ENCODE measurements at regions not wholly inside any gene's neighbourhood (a gene's known extent, or its start where the extent isn't known, plus 50 kb on each side); places are given as distances from the start of the nearest gene placed in this dataset.

DNA sequence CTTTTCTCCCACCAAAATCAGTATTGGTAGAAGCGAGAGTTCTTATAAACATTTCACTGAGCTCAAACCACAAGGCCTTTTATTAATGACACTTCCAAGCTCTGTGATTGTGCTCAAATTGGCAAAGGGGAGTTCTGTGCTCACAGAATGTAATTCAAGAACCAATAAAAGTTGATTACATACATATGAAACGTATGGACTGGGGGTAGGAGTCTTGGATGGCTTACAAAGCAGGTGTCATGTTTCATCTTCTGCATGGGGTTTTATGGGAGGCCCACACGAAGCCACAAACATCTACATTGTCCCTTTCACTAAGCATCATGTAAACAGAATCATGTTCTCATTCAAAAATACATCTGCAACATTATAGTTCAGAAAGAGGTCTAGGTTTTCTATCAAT lies 828.3 kb downstream of the VRK1 start:
- H3K27ac Mint-ChIP-seq = no peak overlapping the region
- no peak for ATAC-seq
- Histone ChIP-seq H3K9me3 (ENCODE audit: control insufficient read depth, insufficient read depth, low read length) (no peaks in the 10 kb centered on the region), H3K27me3 (ENCODE audit: control insufficient read depth, insufficient read depth, low read length) (no peaks in the 10 kb centered on the region), H3K27ac (ENCODE audit: low read length) (no peak overlapping the region), H3K4me1 (ENCODE audit: control insufficient read depth, insufficient read depth, low read length) (peaks cover 5% of the 10 kb centered on the region), H3K36me3 (ENCODE audit: control insufficient read depth, insufficient read depth, low read length) (no peaks in the 10 kb centered on the region), H3K4me3 (ENCODE audit: low read length) (no peak overlapping the region)
- H3K4me1 Mint-ChIP-seq = peaks cover 8 to 15% of the 10 kb centered on the region in 2 donors
- 93% methylated on average over 3 of the region's 3 CpGs for WGBS (ENCODE audit: insufficient coverage)
- intact Hi-C loops (cut with micrococcal nuclease) = loop anchor here (10.0 kb wide), 1 partner anchor 159 kb away; no protein-coding TSS in a partner anchor
- H3K36me3 Mint-ChIP-seq = no peaks in the 10 kb centered on the region
- peaks cover 2 to 3% of the 10 kb centered on the region in 2 donors for H3K9me3 Mint-ChIP-seq
- no peak overlapping the region for H3K4me3 Mint-ChIP-seq
- no peak for DNase-seq
- TF ChIP-seq, protein P1, sequence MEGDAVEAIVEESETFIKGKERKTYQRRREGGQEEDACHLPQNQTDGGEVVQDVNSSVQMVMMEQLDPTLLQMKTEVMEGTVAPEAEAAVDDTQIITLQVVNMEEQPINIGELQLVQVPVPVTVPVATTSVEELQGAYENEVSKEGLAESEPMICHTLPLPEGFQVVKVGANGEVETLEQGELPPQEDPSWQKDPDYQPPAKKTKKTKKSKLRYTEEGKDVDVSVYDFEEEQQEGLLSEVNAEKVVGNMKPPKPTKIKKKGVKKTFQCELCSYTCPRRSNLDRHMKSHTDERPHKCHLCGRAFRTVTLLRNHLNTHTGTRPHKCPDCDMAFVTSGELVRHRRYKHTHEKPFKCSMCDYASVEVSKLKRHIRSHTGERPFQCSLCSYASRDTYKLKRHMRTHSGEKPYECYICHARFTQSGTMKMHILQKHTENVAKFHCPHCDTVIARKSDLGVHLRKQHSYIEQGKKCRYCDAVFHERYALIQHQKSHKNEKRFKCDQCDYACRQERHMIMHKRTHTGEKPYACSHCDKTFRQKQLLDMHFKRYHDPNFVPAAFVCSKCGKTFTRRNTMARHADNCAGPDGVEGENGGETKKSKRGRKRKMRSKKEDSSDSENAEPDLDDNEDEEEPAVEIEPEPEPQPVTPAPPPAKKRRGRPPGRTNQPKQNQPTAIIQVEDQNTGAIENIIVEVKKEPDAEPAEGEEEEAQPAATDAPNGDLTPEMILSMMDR (IDR thresholded peaks at IDR 0.05) = no peak
- no peaks in the 10 kb centered on the region for H3K27me3 Mint-ChIP-seq (ENCODE audit: low read depth in 2 of 2)

DNA sequence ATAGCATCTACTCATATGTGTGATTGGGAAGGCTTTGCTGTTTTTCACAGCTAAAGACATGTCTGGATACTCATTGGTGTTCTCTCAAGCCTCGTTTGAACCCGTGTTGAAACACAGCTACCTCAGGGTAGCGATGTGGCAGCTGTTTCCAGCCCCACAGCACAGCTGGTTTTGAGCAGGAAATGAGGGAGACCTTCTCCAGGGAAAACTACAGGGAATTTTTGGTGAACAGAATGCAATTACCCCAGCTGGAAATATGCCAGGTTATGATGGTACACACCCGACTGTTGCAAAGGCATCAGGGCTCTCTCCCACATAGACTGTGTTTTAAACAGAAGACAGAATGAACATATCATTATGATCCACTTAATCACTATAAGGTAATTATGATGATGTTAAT lies 828.9 kb downstream of the VRK1 start:
- no peaks in the 10 kb centered on the region for H3K27me3 ChIP-seq (ENCODE audit: control insufficient read depth, insufficient read depth, low read length)
- TF ChIP-seq, protein P1 (IDR thresholded peaks at IDR 0.05) = no peak
- no peak overlapping the region for H3K27ac ChIP-seq (ENCODE audit: low read length)
- peaks cover 2 to 9% of the 10 kb centered on the region in 2 donors for H3K4me1 Mint-ChIP-seq
- no peaks in the 10 kb centered on the region for H3K36me3 ChIP-seq (ENCODE audit: control insufficient read depth, insufficient read depth, low read length)
- peaks cover 0 to 3% of the 10 kb centered on the region in 2 donors for H3K27me3 Mint-ChIP-seq (ENCODE audit: low read depth in 2 of 2)
- H3K9me3 ChIP-seq (ENCODE audit: control insufficient read depth, insufficient read depth, low read length) = no peaks in the 10 kb centered on the region
- H3K4me1 ChIP-seq (ENCODE audit: control insufficient read depth, insufficient read depth, low read length) = peaks cover 3% of the 10 kb centered on the region
- ATAC-seq = no peak
- 84% methylated on average over 3 of the region's 4 CpGs for WGBS (ENCODE audit: insufficient coverage)
- H3K9me3 Mint-ChIP-seq = peaks cover 2 to 3% of the 10 kb centered on the region in 2 donors
- no peak overlapping the region for H3K27ac Mint-ChIP-seq
- no peaks in the 10 kb centered on the region for H3K36me3 Mint-ChIP-seq
- H3K4me3 ChIP-seq (ENCODE audit: low read length) = no peak overlapping the region
- no peak overlapping the region for H3K4me3 Mint-ChIP-seq
- DNase-seq = no peak
- intact Hi-C loops (cut with micrococcal nuclease) = loop anchor here (10.0 kb wide), 1 partner anchor 159 kb away; no protein-coding TSS in a partner anchor

DNA sequence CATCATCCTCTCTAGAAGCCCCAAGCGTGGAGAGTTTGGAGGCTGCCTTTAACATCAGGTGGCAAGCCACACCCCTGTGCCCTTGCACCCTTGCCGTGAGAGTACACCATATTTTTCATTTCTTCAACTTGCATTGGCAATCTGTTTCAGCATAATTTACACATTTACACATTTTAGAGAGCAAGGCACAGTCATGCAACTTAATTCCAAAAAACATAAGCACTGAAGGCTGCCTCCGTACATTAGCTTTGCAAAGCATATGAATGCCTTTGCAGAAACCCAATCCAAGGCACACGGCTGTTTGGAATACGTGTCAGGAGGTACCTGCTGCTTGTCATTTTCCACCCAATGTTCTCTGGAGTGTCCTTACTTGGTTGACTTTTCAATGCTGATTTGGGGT lies 833.1 kb downstream of the VRK1 start:
- intact Hi-C loops (cut with micrococcal nuclease) = no loop called here
- no peak overlapping the region for H3K4me3 ChIP-seq (ENCODE audit: low read length)
- WGBS (ENCODE audit: insufficient coverage) = 95% methylated on average over 5 of the region's 5 CpGs

More for the DNA sequence above, 833.1 kb downstream of the VRK1 start:
- TF ChIP-seq, protein P1 (IDR thresholded peaks at IDR 0.05) = no peak
- peaks cover 5 to 9% of the 10 kb centered on the region in 2 donors for H3K27me3 Mint-ChIP-seq (ENCODE audit: low read depth in 2 of 2)
- DNase-seq = no peak
- no peak for ATAC-seq
- H3K27ac Mint-ChIP-seq = no peak overlapping the region
- Histone ChIP-seq H3K9me3 (ENCODE audit: control insufficient read depth, insufficient read depth, low read length) (no peaks in the 10 kb centered on the region), H3K27ac (ENCODE audit: low read length) (no peak overlapping the region), H3K27me3 (ENCODE audit: control insufficient read depth, insufficient read depth, low read length) (no peaks in the 10 kb centered on the region), H3K36me3 (ENCODE audit: control insufficient read depth, insufficient read depth, low read length) (no peaks in the 10 kb centered on the region), H3K4me1 (ENCODE audit: control insufficient read depth, insufficient read depth, low read length) (no peaks in the 10 kb centered on the region)
- H3K9me3 Mint-ChIP-seq = no peaks in the 10 kb centered on the region
- H3K36me3 Mint-ChIP-seq = no peaks in the 10 kb centered on the region
- no peak overlapping the region for H3K4me3 Mint-ChIP-seq
- peaks cover 8 to 14% of the 10 kb centered on the region in 2 donors for H3K4me1 Mint-ChIP-seq
